ENCODE measurements at regions not wholly inside any gene's neighbourhood (a gene's known extent, or its start where the extent isn't known, plus 50 kb on each side); places are given as distances from the start of the nearest gene placed in this dataset.

DNA sequence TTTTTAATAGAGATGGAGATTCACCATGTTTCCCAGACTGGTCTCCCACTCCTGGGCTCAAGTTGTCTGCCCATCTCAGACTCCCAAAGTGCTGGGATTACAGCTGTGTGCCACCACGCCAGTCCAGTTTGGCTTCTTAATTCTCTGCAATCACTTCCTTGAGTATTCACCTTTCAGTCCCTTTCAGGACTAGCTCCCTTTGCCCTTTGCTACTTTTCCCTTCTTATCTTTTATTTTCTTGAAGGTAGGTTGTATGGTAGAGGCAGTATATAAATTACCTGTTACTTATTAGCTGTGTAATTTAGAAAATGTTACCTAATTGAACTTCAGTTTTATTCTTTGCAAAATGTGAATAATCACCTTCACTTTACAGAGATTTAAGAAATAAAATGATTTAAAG is 285.8 kb downstream of the FGF9 start:
- H3K9me2 ChIP-seq: no peaks in the 10 kb centered on the region
- H3K4me3 ChIP-seq (ENCODE audit: low read depth in 2 of 2, low read length in 1 of 2): no peak overlapping the region
- ChIA-PET CTCF (no interaction called here), POLR2A (no interaction called here)
- H3K36me3 ChIP-seq (replicated peaks in 1 of 2; ENCODE audit: control insufficient read depth in 1 of 2, insufficient read depth in 2 of 2, low read length in 1 of 2): no peaks in the 10 kb centered on the region
- H3K4me2 ChIP-seq: no peak overlapping the region
- H3K9me3 ChIP-seq: no peaks in the 10 kb centered on the region
- no peak overlapping the region for H3K9ac ChIP-seq
- TF ChIP-seq MEF2A (IDR thresholded peaks at IDR 0.05; ENCODE audit: borderline replicate concordance, low read depth) (no peak), GATA2 (CRISPR knock-in tag; IDR thresholded peaks at IDR 0.05) (no peak), RCOR1 (IDR thresholded peaks at IDR 0.05; ENCODE audit: low read length) (no peak), TAF1 (IDR thresholded peaks at IDR 0.05; ENCODE audit: borderline replicate concordance, low read depth, low read length) (no peak), RXRA (IDR thresholded peaks at IDR 0.05; ENCODE audit: borderline replicate concordance, low read depth) (no peak), GABPA (IDR thresholded peaks at IDR 0.05; ENCODE audit: low read depth) (no peak), NRF1 (IDR thresholded peaks at IDR 0.05; ENCODE audit: low read depth, low read length) (no peak)
- TF ChIP-seq, protein P1, sequence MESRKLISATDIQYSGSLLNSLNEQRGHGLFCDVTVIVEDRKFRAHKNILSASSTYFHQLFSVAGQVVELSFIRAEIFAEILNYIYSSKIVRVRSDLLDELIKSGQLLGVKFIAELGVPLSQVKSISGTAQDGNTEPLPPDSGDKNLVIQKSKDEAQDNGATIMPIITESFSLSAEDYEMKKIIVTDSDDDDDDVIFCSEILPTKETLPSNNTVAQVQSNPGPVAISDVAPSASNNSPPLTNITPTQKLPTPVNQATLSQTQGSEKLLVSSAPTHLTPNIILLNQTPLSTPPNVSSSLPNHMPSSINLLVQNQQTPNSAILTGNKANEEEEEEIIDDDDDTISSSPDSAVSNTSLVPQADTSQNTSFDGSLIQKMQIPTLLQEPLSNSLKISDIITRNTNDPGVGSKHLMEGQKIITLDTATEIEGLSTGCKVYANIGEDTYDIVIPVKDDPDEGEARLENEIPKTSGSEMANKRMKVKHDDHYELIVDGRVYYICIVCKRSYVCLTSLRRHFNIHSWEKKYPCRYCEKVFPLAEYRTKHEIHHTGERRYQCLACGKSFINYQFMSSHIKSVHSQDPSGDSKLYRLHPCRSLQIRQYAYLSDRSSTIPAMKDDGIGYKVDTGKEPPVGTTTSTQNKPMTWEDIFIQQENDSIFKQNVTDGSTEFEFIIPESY (IDR thresholded peaks at IDR 0.05; ENCODE audit: borderline replicate concordance, low read depth): no peak
- TF ChIP-seq, protein P2, sequence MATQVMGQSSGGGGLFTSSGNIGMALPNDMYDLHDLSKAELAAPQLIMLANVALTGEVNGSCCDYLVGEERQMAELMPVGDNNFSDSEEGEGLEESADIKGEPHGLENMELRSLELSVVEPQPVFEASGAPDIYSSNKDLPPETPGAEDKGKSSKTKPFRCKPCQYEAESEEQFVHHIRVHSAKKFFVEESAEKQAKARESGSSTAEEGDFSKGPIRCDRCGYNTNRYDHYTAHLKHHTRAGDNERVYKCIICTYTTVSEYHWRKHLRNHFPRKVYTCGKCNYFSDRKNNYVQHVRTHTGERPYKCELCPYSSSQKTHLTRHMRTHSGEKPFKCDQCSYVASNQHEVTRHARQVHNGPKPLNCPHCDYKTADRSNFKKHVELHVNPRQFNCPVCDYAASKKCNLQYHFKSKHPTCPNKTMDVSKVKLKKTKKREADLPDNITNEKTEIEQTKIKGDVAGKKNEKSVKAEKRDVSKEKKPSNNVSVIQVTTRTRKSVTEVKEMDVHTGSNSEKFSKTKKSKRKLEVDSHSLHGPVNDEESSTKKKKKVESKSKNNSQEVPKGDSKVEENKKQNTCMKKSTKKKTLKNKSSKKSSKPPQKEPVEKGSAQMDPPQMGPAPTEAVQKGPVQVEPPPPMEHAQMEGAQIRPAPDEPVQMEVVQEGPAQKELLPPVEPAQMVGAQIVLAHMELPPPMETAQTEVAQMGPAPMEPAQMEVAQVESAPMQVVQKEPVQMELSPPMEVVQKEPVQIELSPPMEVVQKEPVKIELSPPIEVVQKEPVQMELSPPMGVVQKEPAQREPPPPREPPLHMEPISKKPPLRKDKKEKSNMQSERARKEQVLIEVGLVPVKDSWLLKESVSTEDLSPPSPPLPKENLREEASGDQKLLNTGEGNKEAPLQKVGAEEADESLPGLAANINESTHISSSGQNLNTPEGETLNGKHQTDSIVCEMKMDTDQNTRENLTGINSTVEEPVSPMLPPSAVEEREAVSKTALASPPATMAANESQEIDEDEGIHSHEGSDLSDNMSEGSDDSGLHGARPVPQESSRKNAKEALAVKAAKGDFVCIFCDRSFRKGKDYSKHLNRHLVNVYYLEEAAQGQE (IDR thresholded peaks at IDR 0.05; ENCODE audit: low read depth, low read length): no peak
- no peaks in the 10 kb centered on the region for H3K4me1 ChIP-seq (ENCODE audit: control insufficient read depth in 1 of 2, insufficient read depth in 2 of 2, low read depth in 1 of 2, low read length in 1 of 2)
- no peak overlapping the region for H3K27ac ChIP-seq (ENCODE audit: low read depth in 2 of 2, low read length in 1 of 2)
- no peak overlapping the region for H2AFZ ChIP-seq (ENCODE audit: low read depth)
- no peaks in the 10 kb centered on the region for H3K79me2 ChIP-seq (ENCODE audit: insufficient read depth)
- no peaks in the 10 kb centered on the region for H4K20me1 ChIP-seq (ENCODE audit: insufficient read depth)
- 0% methylated on average over 1 of the region's 1 CpG for WGBS (ENCODE audit: low lambda C conversion rate)
- H3F3A ChIP-seq (replicated peaks; ENCODE audit: insufficient read depth): no peaks in the 10 kb centered on the region
- no peaks in the 10 kb centered on the region for H3K27me3 ChIP-seq (ENCODE audit: insufficient read depth)
- DNase-seq: no peak

DNA sequence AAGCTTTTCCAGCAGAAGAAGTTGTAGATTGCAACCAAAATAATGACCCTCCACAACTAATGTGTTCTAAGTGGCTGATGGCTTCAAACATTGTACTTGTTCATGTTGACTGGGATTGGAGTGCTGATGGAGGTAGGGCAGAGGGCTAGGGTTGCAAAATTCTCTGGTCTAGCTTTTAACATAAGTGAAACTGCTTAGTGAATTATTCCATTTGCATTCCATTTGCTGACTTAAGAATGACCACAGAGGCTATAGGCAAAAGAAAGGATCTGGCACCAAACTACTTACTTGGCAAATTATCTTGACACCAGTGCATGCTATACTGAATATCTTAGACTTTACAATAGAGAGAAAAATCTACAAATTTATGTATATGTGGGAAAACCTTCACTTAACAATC is 287.0 kb downstream of the FGF9 start:
- Histone ChIP-seq H2AFZ (ENCODE audit: low read depth) (no peak overlapping the region), H3K27ac (ENCODE audit: low read depth in 2 of 2, low read length in 1 of 2) (no peak overlapping the region), H3K9ac (no peak overlapping the region), H4K20me1 (ENCODE audit: insufficient read depth) (no peaks in the 10 kb centered on the region), H3K79me2 (ENCODE audit: insufficient read depth) (no peaks in the 10 kb centered on the region), H3K9me2 (no peaks in the 10 kb centered on the region), H3K27me3 (ENCODE audit: insufficient read depth) (no peaks in the 10 kb centered on the region), H3K4me2 (no peak overlapping the region), H3K4me1 (ENCODE audit: control insufficient read depth in 1 of 2, insufficient read depth in 2 of 2, low read depth in 1 of 2, low read length in 1 of 2) (no peaks in the 10 kb centered on the region), H3K9me3 (no peaks in the 10 kb centered on the region), H3K36me3 (replicated peaks in 1 of 2; ENCODE audit: control insufficient read depth in 1 of 2, insufficient read depth in 2 of 2, low read length in 1 of 2) (no peaks in the 10 kb centered on the region), H3K4me3 (ENCODE audit: low read depth in 2 of 2, low read length in 1 of 2) (no peak overlapping the region), H3F3A (replicated peaks; ENCODE audit: insufficient read depth) (no peaks in the 10 kb centered on the region)
- DNase-seq: no peak
- POLR2A ChIA-PET: no interaction called here
- CTCF ChIA-PET: no interaction called here
- TF ChIP-seq, protein P3, sequence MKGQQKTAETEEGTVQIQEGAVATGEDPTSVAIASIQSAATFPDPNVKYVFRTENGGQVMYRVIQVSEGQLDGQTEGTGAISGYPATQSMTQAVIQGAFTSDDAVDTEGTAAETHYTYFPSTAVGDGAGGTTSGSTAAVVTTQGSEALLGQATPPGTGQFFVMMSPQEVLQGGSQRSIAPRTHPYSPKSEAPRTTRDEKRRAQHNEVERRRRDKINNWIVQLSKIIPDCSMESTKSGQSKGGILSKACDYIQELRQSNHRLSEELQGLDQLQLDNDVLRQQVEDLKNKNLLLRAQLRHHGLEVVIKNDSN (IDR thresholded peaks at IDR 0.05; ENCODE audit: borderline replicate concordance, low read depth): no peak
- TF ChIP-seq EP300 (IDR thresholded peaks at IDR 0.05; ENCODE audit: borderline replicate concordance in 1 of 2, low read depth in 1 of 2, low read length in 1 of 2) (no peak), NFIC (IDR thresholded peaks at IDR 0.05; ENCODE audit: borderline replicate concordance) (no peak), TEAD4 (IDR thresholded peaks at IDR 0.05; ENCODE audit: borderline replicate concordance, insufficient read depth) (no peak), ELF1 (IDR thresholded peaks at IDR 0.05) (no peak), RAD21 (IDR thresholded peaks at IDR 0.05; ENCODE audit: low read length) (no peak)
- TF ChIP-seq, protein P2 (IDR thresholded peaks at IDR 0.05; ENCODE audit: low read depth, low read length): no peak
- TF ChIP-seq, protein P4, sequence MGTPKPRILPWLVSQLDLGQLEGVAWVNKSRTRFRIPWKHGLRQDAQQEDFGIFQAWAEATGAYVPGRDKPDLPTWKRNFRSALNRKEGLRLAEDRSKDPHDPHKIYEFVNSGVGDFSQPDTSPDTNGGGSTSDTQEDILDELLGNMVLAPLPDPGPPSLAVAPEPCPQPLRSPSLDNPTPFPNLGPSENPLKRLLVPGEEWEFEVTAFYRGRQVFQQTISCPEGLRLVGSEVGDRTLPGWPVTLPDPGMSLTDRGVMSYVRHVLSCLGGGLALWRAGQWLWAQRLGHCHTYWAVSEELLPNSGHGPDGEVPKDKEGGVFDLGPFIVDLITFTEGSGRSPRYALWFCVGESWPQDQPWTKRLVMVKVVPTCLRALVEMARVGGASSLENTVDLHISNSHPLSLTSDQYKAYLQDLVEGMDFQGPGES (IDR thresholded peaks at IDR 0.05; ENCODE audit: low read depth, low read length): no peak

Measured in SK-N-SH (cell line).